Left lobe of liver (tissue), 2 donors: ENCODE measurements at regions not wholly inside any gene's neighbourhood (a gene's known extent, or its start where the extent isn't known, plus 50 kb on each side); places are given as distances from the start of the nearest gene placed in this dataset.

Experiments
- ATAC-seq: fragments of 200-7000 bp; cut with Tn5 transposase; one replicate; pipeline ENCODE4 v1.9.1; 2020; ENCODE audit warnings: mild to moderate bottlenecking, moderate library complexity
- DNase-seq: peaks from one replicate; pipeline ENCODE4 v3.0.0-alpha.2; 2020; ENCODE audit warnings: low spot score
- donor health status: DM: no; HTN: no; CAD: no; lungs with moderate emphysema.
- donor health status: DM: no; HTN: yes; CAD: no.

DNA sequence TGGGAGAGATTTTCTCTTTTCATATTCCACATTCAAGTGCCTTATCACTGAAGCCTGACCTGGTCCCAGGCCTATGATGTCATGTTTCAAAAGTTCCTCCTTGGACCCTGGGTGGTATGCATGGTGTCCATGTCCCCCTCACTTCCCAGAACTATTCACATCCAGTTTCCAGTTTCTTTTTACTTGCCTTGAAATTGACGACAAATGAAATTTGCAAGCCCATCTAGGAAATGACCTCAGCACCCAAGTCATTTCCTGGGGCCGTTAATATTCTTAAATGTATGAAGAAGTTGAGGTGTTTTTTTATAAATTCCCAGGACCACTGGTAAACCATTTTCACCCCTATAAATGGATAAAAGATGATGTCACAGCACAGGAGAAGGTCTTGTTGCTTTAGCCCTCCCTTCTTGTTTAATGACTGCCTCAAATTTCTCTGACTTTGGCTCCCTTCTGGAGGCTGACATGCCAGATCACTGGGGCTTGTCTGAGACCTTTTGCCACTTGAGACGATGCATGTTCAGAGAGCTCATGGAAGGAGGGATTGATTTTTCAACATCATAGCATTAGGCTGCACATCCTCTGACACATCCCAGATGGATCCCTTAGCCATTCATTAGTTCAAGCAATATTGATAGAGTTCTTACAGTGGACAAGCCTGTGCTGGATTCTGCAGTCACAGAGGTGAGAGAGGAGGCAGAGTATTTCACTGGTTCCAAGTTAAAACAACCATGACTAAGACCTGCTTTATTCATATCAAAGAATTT lies 221.3 kb downstream of the PLPP3 start:
- no peak for DNase-seq
- no peak for ATAC-seq

DNA sequence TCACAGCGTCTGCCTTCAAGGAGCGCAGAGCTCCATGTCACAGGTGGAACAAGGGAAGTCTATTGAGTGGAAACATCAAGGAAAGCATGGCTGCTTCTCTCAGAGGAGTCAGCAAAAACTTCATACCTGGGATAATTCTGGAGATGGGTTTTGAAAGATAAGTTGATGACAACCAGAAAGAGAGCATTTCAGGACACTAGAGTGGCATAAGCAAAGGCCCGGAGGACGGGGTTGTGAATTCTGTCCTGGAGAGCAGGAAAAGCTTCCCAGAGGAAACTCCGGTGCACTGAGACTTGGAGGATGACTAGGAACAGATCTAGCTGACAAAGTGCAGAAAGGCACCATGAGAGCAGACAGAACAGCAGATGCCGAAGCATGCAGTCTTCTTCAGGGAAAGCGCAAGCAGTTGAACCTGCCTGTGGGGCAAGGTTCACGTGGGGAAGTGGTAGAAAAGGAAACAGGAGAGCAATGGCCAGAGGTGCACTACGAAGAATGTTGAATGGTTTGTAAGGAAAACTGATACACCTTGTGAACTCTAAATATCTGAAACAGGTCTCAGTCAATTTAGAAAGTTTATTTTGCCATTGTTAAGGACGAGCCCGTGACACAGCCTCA lies 222.9 kb downstream of the PLPP3 start:
- DNase-seq: no peak
- no peak for ATAC-seq

DNA sequence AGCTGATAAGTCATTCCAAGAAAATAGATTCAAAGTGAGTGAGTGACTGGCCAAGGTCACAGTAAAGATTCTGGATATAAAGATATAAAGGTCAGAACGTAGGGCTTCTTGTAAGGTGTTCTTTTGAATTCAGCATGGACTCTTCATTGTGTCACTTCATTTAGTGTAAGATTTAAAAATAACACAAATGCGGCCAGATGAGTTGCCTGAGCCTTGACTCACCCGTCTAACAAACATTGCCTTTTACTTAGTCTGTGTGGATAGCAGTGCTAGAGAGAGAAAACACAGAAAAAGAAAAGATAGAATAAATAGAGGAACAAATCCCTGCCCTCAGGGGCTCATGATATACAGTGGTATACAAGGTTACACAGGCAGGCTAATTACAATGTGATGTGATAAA lies 223.4 kb downstream of the PLPP3 start:
- DNase-seq: no peak
- ATAC-seq: no peak

GRCh38 chr1:56355422-56355821 lies 223.9 kb downstream of the PLPP3 start:
- no peak for DNase-seq
- ATAC-seq: no peak

DNA sequence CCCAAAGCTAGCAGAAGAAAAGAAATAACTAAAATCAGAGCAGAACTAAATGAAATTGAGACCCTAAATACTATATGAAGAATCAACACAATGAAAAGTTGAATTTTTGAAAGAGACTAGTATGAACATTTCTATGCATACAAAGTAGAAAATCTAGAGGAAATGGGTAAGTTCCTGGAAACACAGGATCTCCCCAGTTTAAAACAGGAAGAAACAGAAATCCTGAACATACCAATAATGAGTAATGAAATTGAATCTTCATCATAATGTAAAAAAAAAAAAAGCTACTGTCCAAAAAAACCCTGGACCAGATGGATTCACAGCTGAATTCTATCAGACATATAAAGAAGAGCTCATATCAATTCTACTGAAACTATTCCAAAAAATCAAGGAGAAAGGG lies 233.5 kb downstream of the PLPP3 start:
- ATAC-seq (no peak), DNase-seq (no peak)

GRCh38 chr1:56340977-56341376 lies 238.4 kb downstream of the PLPP3 start:
- no peak for ATAC-seq
- DNase-seq: no peak

- no peak for DNase-seq
- ATAC-seq: no peak
Measured at GRCh38 chr1:56339786-56340465, 239.4 kb downstream of the PLPP3 start.

GRCh38 chr1:56339093-56339492 lies 240.3 kb downstream of the PLPP3 start:
- no peak for ATAC-seq
- DNase-seq: no peak

- DNase-seq (no peak), ATAC-seq (no peak)
Measured at GRCh38 chr1:56336982-56337381, 242.4 kb downstream of the PLPP3 start.

- ATAC-seq: no peak
Measured at GRCh38 chr1:56335394-56335793, 244.0 kb downstream of the PLPP3 start.

GRCh38 chr1:56334047-56334446 lies 245.3 kb downstream of the PLPP3 start:
- DNase-seq (no peak), ATAC-seq (peak; percentile 49)

More at GRCh38 chr1:56335394-56335793, 244.0 kb downstream of the PLPP3 start:
- no peak for DNase-seq

- no peak for DNase-seq
- no peak for ATAC-seq
Measured at GRCh38 chr1:56333461-56333860, 245.9 kb downstream of the PLPP3 start.

- DNase-seq (no peak), ATAC-seq (peak; percentile 77)
Measured at GRCh38 chr1:56331892-56332567, 247.3 kb downstream of the PLPP3 start.

GRCh38 chr1:56331207-56331891 lies 248.0 kb downstream of the PLPP3 start:
- ATAC-seq: peak; percentile 36
- no peak for DNase-seq

GRCh38 chr1:56330391-56331026 lies 248.9 kb downstream of the PLPP3 start:
- ATAC-seq (peak; percentile 27), DNase-seq (no peak)

DNA sequence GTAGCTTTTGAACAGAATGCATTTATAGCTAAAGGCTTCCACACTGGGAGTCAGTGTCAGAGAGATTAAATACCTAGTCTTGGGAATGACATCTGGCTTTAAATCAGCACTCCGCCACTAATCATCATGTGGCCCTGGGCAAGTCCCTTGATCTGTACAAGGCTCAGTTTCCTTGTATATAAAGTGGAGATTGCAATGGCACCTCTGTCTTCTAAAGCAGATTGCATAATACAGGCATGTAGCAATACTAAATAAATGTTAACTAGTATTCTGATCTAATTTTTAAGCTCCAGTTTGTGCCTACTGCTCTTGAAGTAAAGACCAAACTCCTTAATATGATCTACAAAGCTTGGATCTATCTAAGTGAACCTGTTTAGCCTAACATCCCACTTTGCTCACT lies 249.4 kb downstream of the PLPP3 start:
- ATAC-seq (peak; percentile 47), DNase-seq (no peak)

- ATAC-seq: no peak
- no peak for DNase-seq
Measured at GRCh38 chr1:56327195-56327594, 252.2 kb downstream of the PLPP3 start.

GRCh38 chr1:56326056-56326455 lies 253.3 kb downstream of the PLPP3 start:
- ATAC-seq: no peak
- DNase-seq: no peak

- no peak for ATAC-seq
- no peak for DNase-seq
Measured at GRCh38 chr1:56324504-56324903, 254.9 kb downstream of the PLPP3 start.

GRCh38 chr1:56322211-56322610 lies 257.2 kb downstream of the PLPP3 start:
- DNase-seq (no peak), ATAC-seq (no peak)

DNA sequence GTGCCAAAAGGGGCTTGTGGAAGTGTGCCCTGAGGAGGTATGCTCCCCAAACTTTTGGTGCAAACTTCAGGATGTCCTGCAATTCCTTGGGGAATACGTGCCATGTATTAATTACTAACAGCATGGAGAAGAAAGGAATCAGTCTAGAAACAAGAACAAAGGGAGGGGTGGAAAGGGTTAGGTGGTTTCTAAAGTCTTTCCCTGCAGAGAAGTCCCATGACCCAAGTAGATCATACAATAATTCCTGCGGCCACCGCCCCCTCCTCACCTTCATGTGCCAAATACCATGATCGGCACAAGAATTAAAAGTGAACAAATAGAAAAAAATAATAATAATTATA lies 258.2 kb downstream of the PLPP3 start:
- ATAC-seq (no peak), DNase-seq (no peak)
